ENCODE measurements at regions not wholly inside any gene's neighbourhood (a gene's known extent, or its start where the extent isn't known, plus 50 kb on each side); places are given as distances from the start of the nearest gene placed in this dataset.

DNA sequence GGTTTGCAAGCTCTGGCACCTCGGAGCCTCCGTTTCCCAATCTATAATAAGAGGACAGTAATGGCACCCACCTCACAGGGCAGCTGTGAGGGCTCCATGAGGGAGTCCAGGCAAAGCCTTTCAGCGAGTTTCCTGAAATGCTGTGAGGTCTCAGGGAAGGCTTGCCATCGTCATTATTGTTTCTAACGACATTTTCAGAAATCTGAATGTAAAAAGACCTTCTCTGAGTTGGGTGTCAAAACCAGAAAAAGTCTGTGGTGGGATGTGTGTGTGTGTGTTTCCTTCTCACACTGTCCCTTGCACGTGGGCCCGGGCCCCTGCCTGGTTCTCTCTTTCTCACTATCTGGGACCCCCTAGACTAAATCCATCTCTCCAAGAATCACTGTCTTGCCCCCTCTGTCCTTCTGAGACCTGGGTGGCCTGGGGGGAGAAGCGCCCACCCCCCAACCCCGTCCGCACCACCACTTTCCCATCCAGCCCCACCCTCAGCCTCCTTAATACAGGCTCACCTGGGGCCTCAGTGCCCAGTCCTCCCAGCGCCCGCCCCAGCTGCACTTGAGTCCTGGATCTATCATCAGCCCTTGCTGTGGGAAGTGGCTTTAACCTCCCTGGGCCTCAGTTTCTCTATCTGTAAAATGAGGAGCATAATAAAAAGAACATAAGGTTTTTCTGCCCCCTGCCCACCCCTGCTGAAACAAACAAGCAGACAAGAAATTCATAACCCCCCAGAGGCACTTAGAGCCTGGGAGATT lies 180.3 kb downstream of the C9orf50 start:
- TF ChIP-seq, protein P1, sequence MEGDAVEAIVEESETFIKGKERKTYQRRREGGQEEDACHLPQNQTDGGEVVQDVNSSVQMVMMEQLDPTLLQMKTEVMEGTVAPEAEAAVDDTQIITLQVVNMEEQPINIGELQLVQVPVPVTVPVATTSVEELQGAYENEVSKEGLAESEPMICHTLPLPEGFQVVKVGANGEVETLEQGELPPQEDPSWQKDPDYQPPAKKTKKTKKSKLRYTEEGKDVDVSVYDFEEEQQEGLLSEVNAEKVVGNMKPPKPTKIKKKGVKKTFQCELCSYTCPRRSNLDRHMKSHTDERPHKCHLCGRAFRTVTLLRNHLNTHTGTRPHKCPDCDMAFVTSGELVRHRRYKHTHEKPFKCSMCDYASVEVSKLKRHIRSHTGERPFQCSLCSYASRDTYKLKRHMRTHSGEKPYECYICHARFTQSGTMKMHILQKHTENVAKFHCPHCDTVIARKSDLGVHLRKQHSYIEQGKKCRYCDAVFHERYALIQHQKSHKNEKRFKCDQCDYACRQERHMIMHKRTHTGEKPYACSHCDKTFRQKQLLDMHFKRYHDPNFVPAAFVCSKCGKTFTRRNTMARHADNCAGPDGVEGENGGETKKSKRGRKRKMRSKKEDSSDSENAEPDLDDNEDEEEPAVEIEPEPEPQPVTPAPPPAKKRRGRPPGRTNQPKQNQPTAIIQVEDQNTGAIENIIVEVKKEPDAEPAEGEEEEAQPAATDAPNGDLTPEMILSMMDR (conservative IDR thresholded peaks at IDR 0.05), result no peak
- TF ChIP-seq EZH2 (IDR thresholded peaks at IDR 0.05; ENCODE audit: low read depth), result no peak
